ENCODE measurements at regions not wholly inside any gene's neighbourhood (a gene's known extent, or its start where the extent isn't known, plus 50 kb on each side); places are given as distances from the start of the nearest gene placed in this dataset.

GRCh38 chr18:25832001-25832604 lies 258.3 kb downstream of the SS18 start:
- H3K9me3 ChIP-seq: no peaks in the 10 kb centered on the region
- no peaks in the 10 kb centered on the region for H3K27me3 ChIP-seq
- H3K4me3 ChIP-seq (ENCODE audit: low read depth, low read length): no peak overlapping the region
- no peaks in the 10 kb centered on the region for H3K36me3 ChIP-seq
- no peaks in the 10 kb centered on the region for H3K4me1 ChIP-seq
- DNase-seq: peak; percentile 48
- TF ChIP-seq CTCF (IDR thresholded peaks at IDR 0.05; ENCODE audit: low read depth, low read length): peak; percentile 72

DNA sequence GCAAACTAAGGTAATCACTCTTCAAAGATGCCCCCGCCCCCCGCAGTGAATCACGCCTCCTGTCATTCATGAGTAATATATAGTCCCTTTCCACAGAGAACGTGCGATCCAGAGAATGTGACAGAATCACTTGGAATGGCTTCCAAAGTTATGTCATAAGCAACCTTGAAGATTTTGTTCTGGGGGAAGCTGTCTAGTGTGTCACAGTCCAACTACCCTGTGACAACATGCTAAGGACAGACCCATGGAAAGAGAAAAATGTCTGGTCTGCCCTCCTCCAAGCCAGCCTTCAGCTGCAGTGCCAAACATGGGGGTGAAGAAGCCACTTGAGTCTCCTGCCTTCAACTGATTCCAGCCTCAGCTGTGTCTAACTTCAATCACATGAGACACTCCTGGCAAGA lies 259.1 kb downstream of the SS18 start:
- TF ChIP-seq CTCF (IDR thresholded peaks at IDR 0.05; ENCODE audit: low read depth, low read length): no peak
- H3K36me3 ChIP-seq: no peaks in the 10 kb centered on the region

GRCh38 chr18:25830787-25831186 lies 259.6 kb downstream of the SS18 start:
- H3K4me1 ChIP-seq: no peaks in the 10 kb centered on the region
- no peaks in the 10 kb centered on the region for H3K9me3 ChIP-seq
- H3K4me3 ChIP-seq (ENCODE audit: low read depth, low read length): no peak overlapping the region
- no peaks in the 10 kb centered on the region for H3K36me3 ChIP-seq
- DNase-seq: no peak
- TF ChIP-seq CTCF (IDR thresholded peaks at IDR 0.05; ENCODE audit: low read depth, low read length): no peak
- no peaks in the 10 kb centered on the region for H3K27me3 ChIP-seq

More for the DNA sequence above, 259.1 kb downstream of the SS18 start:
- DNase-seq: no peak
- H3K27me3 ChIP-seq: no peaks in the 10 kb centered on the region
- H3K4me1 ChIP-seq: no peaks in the 10 kb centered on the region
- no peak overlapping the region for H3K4me3 ChIP-seq (ENCODE audit: low read depth, low read length)
- no peaks in the 10 kb centered on the region for H3K9me3 ChIP-seq

GRCh38 chr18:25827961-25828561 lies 262.4 kb downstream of the SS18 start:
- TF ChIP-seq CTCF (IDR thresholded peaks at IDR 0.05; ENCODE audit: low read depth, low read length): no peak
- Histone ChIP-seq H3K36me3 (no peaks in the 10 kb centered on the region), H3K4me1 (no peaks in the 10 kb centered on the region), H3K27me3 (no peaks in the 10 kb centered on the region), H3K4me3 (ENCODE audit: low read depth, low read length) (no peak overlapping the region), H3K9me3 (no peaks in the 10 kb centered on the region)
- peak; percentile 52 for DNase-seq

DNA sequence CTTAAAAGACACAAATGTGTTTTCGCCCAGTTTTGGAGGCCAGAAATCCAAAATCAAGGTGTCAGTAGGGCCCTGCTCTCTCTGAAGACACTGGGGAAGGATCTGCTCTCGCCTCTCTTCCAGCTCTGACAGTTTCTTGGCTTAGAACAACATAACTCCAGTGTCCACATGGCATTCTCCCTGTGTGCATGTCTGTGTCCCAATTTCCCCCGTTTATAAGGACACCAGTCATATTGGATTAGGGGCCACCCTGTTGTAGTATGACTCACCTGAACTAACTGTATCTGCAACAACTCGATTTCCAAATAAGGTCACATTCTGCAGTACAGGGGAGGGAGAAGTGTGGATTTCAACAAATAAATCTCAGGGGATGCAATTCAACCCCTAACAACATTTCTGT lies 263.2 kb downstream of the SS18 start:
- Histone ChIP-seq H3K27me3 (no peaks in the 10 kb centered on the region), H3K4me1 (no peaks in the 10 kb centered on the region), H3K4me3 (ENCODE audit: low read depth, low read length) (no peak overlapping the region), H3K36me3 (no peaks in the 10 kb centered on the region), H3K9me3 (no peaks in the 10 kb centered on the region)
- DNase-seq: no peak
- TF ChIP-seq CTCF (IDR thresholded peaks at IDR 0.05; ENCODE audit: low read depth, low read length): no peak

DNA sequence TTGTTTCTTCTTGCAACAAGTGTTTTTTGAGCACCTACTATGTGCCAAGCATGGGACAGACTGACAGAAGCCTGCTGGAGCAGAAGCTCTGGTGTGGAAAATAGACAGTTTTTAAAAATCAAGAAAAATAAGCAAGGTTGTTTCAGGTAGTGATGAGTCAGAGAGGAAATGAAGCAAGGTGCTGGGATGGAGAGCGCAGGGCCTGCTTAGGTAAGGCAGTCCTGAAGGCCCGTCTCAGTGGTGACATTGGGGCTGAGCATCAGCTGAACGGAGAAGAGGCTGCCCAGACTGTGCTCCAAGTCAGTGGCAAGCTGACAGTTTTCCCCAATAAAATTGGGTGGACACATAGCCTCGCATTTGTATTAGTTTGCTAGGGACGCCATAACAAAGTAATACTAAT lies 263.6 kb downstream of the SS18 start:
- Histone ChIP-seq H3K9me3 (no peaks in the 10 kb centered on the region), H3K4me1 (no peaks in the 10 kb centered on the region), H3K36me3 (no peaks in the 10 kb centered on the region), H3K4me3 (ENCODE audit: low read depth, low read length) (no peak overlapping the region), H3K27me3 (no peaks in the 10 kb centered on the region)
- TF ChIP-seq CTCF (IDR thresholded peaks at IDR 0.05; ENCODE audit: low read depth, low read length): no peak
- no peak for DNase-seq
